ENCODE measurements at regions not wholly inside any gene's neighbourhood (a gene's known extent, or its start where the extent isn't known, plus 50 kb on each side); places are given as distances from the start of the nearest gene placed in this dataset.
"Not testable (repeated sequence)": the region's sequence is repeated elsewhere in the genome, so short reads cannot be mapped to it uniquely, and the experiment has no call there.

GRCh38 chr10:125235093-125236069 lies 75.0 kb upstream of the CTBP2 start:
- H3K4me3 ChIP-seq (ENCODE audit: low read depth, low read length): no peak overlapping the region
- no peak for TF ChIP-seq CTCF (conservative IDR thresholded peaks at IDR 0.05; ENCODE audit: low read depth, low read length)
- DNase-seq (ENCODE audit: low read depth): peak; percentile 2

- peak; percentile 51 for DNase-seq (ENCODE audit: low read depth)
Observed at GRCh38 chr10:125234576-125234975, 74.2 kb upstream of the CTBP2 start.

DNA sequence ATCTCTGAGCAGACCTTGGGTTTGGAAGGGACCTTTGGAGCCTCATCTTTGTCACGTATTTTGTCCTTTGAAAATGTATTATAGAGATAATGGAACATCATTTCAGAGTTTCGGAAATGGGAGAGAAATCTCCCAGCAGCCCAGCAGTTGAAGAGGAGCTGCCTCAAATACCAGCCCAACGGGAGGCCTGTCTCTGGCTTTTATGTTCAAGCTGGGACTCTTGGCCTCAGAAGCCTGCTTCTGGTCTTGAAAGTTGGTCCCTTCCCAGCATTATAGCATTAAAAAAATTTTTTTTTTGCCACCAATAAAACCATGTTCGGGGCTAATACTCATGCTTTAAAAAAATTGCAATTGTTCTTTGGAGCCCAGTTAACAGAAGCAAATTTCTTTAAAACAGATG lies 73.4 kb upstream of the CTBP2 start:
- peak; percentile 31 for DNase-seq (ENCODE audit: low read depth)
- no peak overlapping the region for H3K4me3 ChIP-seq (ENCODE audit: low read depth, low read length)

More at GRCh38 chr10:125234576-125234975, 74.2 kb upstream of the CTBP2 start:
- H3K4me3 ChIP-seq (ENCODE audit: low read depth, low read length): not testable (repeated sequence)

DNA sequence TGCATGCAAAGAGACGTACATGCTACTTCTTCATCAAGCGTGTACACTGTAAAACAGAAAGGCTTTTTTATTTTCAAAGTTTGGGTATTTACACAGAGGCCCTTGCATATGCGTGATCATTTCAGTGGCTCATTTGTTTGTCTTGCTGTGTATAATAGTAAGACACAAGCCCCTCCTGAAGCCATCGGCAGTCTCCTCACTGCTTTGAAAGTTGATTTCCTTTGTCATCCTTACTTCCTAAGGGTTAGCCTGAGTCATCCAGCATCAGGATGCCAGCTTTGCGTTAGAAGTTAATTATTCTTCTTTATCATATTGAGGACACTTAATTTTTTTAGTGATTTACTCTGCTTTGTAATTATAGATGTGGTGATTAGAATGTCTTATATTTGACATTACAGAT lies 72.5 kb upstream of the CTBP2 start:
- H3K4me3 ChIP-seq (ENCODE audit: low read depth, low read length): no peak overlapping the region
- no peak for DNase-seq (ENCODE audit: low read depth)
- TF ChIP-seq CTCF (conservative IDR thresholded peaks at IDR 0.05; ENCODE audit: low read depth, low read length): no peak

More for the DNA sequence above, 73.4 kb upstream of the CTBP2 start:
- TF ChIP-seq CTCF (conservative IDR thresholded peaks at IDR 0.05; ENCODE audit: low read depth, low read length): no peak

DNA sequence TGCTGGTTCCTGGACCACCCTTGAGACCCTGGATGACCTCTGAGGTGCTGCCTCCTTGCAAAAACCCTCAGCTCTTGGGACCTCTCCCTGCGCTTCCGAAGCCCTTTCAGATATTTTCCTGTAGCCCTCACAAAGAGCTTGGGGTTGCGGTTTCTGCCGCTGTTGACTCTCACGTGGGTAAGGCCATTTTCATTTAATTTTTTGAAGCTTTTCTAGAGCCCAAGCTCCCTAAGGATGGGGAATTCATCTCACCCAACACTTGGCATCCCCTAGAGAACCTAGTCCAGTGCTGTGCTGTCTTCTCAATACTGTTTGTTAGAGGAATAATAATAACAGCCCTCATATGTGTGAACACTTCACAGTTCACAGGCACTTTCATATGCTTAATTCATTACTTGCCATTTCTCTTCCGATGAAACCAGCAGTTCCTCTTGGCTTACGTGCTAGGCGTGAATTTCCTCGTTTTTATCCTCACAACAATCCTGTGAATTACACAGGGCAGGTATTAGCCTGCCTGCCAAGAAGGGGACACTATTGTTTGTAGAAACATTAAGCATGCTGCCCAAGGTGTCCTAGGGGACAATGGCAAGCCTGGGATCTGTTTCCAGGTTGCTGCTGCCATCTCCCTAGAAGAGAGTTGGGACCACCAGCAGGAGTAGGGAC lies 71.6 kb upstream of the CTBP2 start:
- no peak for DNase-seq (ENCODE audit: low read depth)
- no peak for TF ChIP-seq CTCF (conservative IDR thresholded peaks at IDR 0.05; ENCODE audit: low read depth, low read length)
- no peak overlapping the region for H3K4me3 ChIP-seq (ENCODE audit: low read depth, low read length)

GRCh38 chr10:125231116-125231812 lies 70.9 kb upstream of the CTBP2 start:
- no peak overlapping the region for H3K4me3 ChIP-seq (ENCODE audit: low read depth, low read length)
- DNase-seq (ENCODE audit: low read depth): peak; percentile 96
- peak; percentile 28 for TF ChIP-seq CTCF (conservative IDR thresholded peaks at IDR 0.05; ENCODE audit: low read depth, low read length)

DNA sequence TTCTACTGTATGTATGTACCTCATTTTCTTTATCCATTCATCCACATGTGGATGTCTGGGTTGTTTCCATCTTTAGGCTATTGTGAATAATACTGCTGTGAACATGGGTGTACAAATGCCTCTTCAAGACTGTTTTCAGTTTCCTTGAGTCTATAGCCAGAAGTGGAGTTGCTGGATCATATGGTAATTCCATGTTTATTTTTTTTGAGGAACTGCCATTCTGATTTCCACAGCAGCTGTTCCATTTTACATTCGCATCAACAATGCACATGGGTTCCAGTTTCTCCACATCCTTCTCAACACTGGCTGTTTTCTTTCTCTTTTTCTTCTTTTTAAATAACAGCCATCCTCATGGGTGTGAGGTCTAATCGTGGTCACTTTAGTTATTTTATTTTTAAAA lies 69.9 kb upstream of the CTBP2 start:
- TF ChIP-seq CTCF (conservative IDR thresholded peaks at IDR 0.05; ENCODE audit: low read depth, low read length): no peak
- no peak for DNase-seq (ENCODE audit: low read depth)
- no peak overlapping the region for H3K4me3 ChIP-seq (ENCODE audit: low read depth, low read length)

DNA sequence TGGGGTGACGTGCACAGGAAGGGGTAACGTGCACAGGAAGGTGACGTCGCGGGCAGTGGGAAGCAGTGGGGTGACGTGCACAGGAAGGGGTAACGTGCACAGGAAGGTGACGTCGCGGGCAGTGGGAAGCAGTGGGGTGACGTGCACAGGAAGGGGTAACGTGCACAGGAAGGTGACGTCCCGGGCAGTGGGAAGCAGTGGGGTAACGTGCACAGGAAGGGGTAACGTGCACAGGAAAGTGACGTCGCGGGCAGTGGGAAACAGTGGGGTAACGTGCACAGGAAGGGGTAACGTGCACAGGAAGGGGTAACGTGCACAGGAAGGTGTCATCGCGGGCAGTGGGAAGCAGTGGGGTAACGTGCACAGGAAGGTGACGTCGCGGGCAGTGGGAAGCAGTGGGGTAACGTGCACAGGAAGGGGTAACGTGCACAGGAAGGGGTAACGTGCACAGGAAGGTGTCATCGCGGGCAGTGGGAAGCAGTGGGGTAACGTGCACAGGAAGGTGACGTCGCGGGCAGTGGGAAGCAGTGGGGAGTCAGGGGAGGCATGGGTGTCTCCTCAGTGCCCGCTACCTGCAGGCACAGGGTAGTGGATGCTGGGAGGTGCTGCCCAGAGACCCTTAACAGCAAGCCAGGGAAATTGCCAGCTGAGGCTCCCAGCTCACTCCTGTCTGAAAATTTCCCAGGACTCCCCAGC lies 68.0 kb upstream of the CTBP2 start:
- H3K4me3 ChIP-seq (ENCODE audit: low read depth, low read length); DNase-seq (ENCODE audit: low read depth): not testable (repeated sequence)

All from choroid plexus epithelial cell (primary cell).